NCI-H748 (cell line): ENCODE measurements at regions not wholly inside any gene's neighbourhood (a gene's known extent, or its start where the extent isn't known, plus 50 kb on each side); places are given as distances from the start of the nearest gene placed in this dataset.
"Not testable (repeated sequence)": the region's sequence is repeated elsewhere in the genome, so short reads cannot be mapped to it uniquely, and the experiment has no call there.

Experiments used
- DNase-seq: peaks from one replicate; lab custom pipeline; 2025; ENCODE audit not compliant: unreplicated experiment; lab: John Stamatoyannopoulos, UW

DNA sequence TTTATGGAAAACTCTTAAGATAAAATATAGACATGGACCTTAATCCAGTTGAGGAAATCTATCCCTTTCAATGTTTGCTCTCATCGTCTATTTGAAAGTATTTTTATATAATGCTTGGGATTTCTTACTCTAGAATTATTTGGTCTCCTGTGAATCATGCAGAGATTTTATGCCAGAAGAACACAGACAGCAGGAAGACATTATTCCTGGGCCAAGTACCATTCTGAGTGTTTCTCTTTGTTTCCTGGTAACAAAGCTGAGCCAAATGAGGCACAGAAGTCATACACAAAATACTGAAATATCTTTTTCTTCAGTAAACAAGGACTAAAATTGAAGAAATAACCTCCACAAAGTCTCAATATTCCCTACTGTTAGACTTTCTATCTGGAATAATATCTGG lies 538.2 kb upstream of the EYS start:
- no peak for DNase-seq

DNA sequence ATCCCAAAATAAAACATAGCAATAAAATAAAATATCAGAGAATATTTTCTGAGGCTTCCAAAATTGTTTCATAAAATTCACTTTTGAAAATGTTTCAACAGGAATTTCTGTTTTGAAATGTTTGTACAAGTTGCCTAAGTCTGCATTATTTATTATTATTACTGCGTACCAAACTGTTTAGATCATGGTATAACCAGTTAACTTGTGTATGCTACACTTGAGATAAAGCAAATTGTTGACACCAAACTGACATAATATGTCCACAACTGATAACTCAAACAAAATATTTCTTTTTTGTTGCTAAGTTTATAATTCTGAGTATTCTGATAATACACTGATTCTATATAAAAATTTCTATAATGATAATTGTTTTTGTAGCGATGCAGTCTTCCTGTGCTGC lies 531.8 kb upstream of the EYS start:
- no peak for DNase-seq

DNA sequence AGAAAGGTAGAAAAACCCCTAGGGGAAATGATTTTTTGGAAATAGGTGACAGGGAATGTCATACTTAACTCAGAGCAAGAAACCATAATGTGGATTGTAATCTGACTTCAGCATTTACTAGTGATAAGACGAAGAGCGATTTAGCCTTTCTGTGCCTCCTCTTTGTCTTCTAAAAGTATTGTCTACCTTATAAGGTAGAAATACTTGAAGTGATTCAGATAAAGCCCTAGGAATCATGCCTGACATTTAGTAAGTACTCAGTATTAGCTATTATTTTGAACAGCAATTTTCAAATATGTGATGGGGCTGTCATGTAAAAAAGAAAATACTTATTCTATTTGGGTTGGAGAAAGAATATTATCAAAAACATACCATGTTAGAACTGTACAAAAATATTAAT lies 525.9 kb upstream of the EYS start:
- DNase-seq: no peak

DNA sequence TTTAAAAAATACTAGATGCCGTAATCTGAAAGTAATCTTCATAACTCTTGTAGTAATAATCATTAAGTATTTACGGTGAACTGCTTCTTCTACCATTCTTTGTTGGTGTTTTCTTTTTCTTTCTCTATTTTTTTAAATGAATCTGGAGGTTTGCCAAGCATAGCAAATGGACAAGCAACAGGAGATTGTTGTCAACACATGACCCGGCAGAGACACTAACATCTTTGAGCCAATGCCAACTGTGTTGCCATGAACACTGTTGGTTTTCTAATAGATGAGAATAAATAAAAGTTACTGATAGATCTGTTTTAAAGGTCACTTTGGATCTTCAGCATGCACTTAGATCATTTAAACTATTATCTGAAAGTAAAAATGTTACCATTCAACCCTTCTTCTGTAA lies 523.6 kb upstream of the EYS start:
- DNase-seq: peak; percentile 57

DNA sequence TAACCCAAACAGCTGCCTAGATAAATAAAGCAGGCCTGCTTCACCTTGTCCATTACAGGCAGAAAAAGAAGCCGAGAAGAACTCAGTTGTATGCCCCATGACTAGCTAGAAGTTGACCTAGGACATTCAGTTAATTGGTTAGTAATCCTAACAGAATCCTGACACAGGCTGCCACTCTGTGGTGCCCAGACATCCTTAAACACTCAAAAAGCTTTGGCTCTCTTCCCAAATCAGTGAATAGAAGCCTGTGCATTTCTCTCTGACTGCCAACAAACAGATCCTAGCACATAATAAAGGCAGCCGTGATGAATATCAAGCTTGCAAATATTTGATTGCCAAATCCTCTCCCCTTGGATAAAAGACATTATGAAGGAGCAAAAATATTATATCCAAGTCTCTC lies 519.1 kb upstream of the EYS start:
- DNase-seq: peak; percentile 88

DNA sequence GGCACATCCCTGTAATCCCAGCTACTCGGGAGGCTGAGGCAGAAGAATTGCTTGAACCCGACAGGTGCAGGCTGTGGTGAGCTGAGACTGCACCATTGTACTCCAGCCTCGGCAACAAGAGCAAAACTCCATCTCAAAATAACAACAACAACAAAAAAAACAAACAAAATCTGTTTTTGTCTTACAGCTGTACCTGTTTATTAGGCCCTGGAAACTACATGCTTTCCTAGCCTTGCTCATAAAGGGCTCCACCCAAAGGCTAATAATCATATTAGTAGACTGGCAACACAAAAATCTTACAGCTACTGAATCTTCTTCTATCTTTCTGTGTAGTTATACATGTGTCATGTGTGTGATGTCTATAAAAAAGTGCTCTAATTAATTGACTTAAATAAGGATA lies 503.9 kb upstream of the EYS start:
- peak; percentile 38 for DNase-seq

DNA sequence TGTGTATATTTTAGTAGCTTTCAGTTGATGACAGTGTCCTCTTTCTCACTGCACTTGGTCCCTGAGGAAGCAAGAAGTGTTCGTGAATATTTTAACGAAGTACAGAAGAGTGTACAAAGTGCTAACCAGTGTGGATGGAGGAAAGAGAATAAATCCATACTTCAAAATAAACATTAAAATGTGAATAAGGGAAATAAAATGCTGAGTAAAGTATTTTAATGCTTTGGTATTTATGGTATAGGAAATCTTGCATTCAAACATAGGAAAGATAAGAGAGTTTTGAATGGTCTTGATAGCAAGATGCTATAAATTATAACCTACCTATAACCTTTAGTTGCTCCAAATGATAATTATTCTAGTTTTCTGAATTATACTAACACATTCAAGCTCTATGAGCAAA lies 493.4 kb upstream of the EYS start:
- no peak for DNase-seq

DNA sequence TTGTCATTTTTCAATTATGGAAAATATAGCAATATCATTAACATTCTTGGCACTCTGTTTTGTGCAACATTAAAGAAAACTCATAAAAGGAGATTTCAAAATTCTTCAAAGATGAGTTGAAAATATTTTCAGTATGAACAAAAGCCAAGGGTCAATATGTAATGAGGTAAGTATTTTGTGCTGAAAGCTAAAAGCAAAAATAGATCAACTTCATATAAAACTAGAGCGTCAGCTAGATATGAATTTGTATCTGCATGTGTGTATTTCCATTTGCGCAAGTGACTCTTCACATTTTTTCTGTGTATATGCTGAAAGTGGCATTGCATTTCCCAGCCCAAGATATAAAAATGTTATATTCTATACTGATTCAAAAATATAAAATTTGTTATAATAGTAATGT lies 492.1 kb upstream of the EYS start:
- DNase-seq: no peak

DNA sequence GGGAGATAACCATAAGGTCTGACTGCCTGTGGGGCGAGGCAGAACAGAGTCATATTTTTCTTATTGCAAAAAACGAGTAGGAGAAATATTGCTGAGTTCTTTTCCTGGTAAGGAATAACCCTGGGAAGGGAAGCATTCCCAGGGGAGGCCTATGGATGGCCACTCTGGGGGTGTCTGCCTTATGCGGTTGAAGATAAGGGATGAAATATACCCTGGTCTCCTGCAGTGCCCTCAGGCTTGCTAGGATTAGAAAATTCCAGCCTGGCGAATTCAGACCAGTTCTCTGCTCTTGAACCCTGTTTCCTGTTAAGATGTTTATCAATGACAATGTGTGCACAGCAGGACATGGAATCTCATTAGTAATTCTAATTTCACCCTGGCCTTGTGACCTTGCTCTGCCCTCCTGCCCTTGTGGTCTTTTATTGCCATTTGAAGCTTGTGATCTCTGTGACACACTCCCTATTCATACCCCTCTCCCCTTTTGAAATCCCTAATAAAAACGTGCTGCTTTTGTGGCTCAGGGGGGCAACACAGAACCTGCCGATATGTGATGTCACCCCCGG lies 491.1 kb upstream of the EYS start:
- no peak for DNase-seq

DNA sequence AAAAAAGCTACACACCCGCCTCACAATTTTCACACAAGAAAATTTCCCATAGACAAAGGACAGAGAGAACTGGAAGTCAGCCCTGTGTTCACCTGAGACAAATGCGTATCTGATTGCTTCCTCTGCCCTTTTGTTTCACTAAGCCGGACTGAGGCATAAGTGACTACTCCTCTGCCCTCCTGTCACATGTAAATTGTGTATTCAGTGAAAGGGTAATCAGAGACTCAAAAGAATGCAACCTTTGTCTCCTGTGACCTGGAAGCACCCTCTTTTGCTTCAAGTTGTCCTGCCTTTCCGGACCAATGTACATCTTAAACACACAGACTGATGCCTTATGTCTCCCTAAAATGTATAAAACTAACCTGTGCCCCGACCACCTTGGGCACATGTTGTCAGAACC lies 483.8 kb upstream of the EYS start:
- DNase-seq: peak; percentile 61

DNA sequence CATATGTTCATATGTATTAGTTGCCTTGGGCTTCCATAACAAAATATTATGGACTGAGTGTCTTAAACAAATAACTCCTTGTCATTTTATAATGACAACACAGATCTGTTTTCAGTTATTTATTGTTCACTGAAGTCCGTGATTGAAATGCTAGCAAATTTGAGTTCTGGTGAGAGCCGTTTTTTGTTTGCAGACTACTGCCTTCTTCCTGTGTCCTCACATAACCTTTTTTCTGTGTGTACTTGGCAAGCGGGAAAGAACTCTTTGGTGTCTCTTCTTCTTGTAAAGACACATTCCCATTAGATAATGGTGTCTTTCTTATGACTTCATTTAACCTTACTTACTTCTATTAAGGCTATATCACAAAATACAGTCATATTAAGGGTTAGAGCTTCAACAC lies 482.9 kb upstream of the EYS start:
- peak; percentile 35 for DNase-seq

DNA sequence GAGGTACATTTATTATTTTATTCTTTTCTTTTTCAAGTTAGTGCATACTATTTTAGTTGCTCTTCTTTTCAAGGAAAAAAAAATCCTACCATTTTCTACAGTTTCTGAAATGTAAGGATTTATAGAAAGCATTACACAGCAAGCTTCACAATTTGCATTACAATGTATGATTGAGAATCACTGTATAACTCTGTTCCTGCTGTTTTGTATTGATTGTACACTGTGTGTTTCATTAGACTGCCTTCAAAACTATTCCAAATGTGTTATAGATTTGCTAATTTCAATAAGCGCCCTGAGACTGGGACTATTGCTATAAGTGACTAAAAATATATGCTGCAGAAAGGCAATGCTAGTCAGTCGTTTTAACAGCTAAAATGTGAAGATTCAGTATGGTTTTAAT lies 479.7 kb upstream of the EYS start:
- no peak for DNase-seq

DNA sequence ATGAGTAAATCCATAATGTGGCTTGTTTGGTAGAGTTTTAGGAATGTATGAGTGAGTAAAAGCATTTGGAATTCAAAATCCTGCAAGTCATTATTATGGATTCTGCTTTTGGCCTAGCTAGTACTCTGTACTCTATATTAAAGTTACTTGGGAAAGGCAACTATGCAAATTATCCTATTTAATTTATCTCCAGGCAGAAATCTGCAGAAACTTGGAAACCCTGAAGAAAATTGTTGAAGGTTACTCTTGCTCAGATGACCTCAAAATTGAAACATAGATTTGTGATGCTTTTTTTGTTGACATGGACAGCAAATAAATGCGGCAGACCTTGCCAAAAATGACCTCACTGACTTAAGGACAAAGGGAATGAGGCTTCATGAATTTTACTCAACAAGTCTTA lies 477.1 kb upstream of the EYS start:
- no peak for DNase-seq

DNA sequence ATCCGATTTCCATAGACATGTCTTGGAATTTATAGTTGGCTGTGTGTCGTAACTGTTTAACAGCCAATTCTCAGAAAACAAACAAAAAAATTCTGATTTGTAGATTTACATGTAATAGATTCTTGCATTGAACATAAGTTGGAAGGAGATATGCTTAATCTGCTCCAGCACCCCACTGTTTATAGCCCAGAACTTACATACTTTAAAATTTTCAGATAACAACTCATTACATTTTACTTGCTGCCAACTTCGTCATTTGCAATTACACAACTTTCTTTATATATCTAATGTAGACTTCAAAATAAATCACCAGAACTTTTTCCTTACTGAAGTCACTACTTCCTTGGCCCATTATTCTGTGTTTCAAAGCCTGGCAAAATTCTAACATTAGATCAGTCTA lies 472.3 kb upstream of the EYS start:
- DNase-seq: no peak

DNA sequence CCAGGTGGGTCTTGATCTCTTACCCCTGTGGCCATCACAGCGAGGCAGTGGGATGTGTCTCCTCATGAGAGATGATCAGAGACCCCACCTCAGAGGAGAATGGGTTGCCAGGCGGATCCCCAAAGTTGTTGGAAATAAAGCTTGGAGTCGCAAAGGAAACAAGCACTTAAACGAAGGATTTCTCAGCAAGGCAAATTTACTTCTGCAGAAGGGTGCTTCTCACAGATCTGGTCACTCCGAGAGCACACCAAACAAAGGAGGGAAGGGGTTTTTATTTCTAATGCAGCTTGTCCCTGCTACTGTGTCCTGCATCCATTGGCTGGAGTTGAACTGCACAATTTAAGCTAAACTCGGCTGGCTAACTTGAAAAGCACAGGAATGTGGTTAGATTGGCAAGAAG lies 466.6 kb upstream of the EYS start:
- DNase-seq: no peak

DNA sequence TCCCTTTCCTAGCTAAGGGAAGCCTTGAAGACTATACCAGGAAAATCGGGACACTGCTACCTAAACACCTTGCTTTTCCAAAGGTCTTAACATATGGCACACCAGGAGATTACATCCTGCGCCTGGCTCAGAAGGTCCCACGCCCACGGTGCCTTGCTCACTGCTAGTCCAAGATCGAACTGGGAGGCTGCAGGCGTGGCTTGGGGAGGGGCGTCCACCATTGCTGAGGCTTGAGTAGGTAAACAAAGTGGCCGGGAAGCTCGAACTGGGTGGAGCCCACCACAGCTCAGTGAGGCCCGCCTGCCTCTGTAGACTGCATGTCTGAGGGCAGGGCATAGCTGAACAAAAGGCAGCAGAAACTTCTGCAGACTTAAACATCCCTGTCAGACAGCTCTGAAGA lies 459.7 kb upstream of the EYS start:
- not testable (repeated sequence) for DNase-seq

DNA sequence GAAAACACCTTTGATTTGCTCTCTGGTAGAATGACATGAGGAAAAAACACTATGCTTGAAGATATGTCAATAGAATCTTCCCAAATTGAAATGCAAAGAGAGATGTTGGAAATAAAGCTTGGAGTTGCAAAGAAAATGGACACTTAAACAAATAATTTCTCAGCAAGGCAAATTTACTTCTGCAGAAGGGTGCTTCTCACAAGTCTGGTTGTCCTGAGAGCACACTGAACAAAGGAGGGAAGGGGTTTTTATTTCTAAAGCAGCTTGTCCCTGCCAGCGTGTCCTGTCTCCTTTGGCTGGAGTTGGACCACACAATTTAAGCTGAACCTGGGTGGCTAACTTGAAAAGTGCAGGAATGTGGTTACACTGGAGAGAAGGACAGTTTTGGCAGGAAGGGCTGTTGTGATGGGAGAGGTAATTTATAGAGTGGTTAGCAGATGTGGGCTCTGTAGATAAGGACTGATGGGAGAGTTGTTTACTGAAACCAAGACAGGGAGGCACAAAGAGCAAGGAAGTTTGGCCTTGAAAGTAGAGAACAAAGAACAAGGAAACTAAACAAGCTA lies 454.6 kb upstream of the EYS start:
- peak; percentile 21 for DNase-seq

DNA sequence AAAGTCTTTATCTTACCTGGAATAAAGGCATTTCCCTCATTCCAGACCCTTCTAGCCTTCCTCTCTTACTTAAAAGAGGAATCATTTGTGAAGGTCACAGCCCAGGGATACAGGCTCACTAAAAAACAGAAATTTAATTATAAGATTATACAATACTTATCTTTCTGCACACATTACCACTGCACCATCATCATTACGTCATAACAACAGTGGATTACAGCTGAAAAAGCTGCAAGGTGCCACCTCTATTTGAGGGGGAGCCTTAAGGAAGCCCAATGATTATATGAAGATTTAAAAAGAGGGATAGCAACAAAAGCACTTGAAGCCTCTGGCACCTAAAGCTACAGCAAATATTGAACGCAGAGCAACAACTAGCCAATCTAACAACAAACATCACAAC lies 452.9 kb upstream of the EYS start:
- DNase-seq: no peak

DNA sequence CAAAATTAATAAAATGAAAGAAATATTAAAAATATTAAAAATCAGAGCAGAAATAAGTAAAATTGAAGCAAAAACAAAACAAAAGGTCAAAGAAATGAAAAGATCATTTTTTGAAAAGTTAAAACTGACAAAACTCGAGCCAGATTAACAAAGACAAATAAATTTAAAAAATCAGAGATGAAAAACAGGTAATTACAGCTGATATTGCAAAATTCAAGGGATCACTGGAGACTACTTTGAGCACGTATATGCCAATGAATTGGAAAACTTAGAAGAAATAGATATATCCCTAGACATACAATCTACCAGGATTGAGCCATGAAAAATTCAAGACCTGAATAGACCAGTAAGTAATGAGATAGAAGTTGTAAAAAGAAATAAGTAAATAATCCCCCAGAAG lies 446.2 kb upstream of the EYS start:
- no peak for DNase-seq

DNA sequence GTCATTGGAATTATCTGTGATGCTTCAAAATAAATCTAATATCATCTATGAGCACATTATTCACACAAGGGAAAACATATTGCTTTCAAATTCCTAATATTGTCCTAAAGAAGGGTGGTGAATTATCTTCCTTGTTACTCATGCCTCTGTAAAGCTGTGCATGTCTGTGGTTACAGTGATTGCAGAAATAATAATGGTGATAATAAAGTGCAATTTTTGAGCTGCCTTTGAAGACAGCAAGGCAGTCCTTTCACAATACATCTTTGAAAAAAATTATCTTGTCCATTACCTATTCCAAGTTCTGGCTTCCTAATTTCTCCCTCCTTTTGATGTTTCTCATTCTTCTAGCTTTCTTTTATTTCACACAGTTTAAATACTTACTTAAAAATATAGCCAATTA lies 442.1 kb upstream of the EYS start:
- no peak for DNase-seq

DNA sequence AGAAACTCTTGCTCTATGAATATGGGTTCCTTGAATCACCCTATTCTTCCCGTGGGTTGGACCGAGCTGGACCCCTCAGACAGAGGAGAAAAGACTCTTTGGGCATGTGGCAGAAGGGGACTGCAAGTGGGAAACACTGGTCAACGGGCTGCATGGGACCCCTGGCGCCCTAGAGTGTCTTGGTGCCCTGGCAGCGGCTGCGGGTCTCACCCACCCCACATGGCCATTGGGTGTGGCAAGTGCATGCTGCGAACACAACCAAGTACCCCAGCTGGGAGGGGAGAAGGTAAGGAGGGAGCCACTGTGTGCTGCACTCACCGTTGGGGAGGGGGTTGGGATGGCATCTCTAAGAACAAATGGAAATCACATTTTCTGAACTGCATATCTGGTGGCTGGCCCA lies 438.8 kb upstream of the EYS start:
- no peak for DNase-seq

DNA sequence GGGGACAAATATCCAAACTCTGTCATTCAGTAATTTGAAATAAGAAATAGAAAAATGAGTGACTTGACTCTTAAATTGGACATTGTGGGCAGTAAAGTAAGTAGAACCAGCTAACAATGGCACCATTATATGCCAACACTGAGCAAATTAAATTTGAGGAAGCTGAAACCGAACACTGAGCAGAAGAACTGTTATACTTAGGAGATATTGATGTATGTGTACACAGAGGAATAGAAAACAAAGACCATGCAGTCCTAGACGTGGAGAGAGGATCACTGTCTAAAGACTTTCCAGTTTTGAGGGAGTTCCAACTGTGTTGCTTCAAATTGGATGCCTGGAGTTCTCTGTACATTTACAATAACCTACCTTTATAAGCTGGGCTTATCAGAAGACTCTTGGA lies 427.0 kb upstream of the EYS start:
- no peak for DNase-seq

DNA sequence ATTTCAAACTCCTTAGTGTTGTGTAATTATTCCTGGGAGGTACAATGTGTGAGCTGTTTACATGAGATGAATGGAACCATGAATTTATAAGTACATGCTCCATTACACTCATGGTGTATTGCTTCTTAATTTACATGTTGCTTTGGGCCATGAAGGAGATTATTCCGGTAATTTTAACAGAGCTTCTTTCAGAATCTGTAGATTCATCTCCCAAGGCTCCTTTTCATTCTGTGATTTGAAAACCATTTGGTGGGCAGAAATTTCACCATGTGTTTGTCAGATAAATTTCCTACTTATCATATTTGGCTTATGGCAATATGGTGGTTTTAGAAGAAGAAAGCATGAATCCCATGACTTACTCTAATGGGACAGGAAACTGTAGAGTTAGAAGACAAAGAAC lies 421.6 kb upstream of the EYS start:
- peak; percentile 33 for DNase-seq

DNA sequence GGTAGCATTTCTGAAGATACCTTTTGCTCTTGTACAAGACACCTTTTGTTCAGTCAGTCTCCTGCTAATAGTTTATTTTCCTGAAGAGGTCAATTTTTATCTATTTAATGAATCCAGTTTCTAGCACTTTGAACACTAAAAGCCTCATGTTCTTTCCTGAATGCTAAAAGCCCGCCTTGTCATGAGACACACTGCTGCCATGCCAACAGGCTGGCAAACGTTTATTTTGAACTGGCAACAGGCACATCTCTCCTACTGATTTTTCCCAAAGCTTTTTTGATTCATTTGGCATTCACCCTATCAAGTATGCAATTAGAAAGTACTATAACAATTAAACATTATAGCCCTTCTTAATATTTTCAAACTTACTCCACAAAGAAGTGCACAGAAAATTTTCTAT lies 421.2 kb upstream of the EYS start:
- peak; percentile 63 for DNase-seq
